Endothelial cell of hepatic sinusoid (primary cell): ENCODE measurements at regions not wholly inside any gene's neighbourhood (a gene's known extent, or its start where the extent isn't known, plus 50 kb on each side); places are given as distances from the start of the nearest gene placed in this dataset.

Experiments used
- in situ Hi-C: cut with HindIII; loops from 2 replicates; pipeline ENCODE4 v1.10.0; 2017; ENCODE audit warnings: low sequenced_read_pairs

- in situ Hi-C loops: no loop called here
These were observed 394.4 kb downstream of the QKI start for GRCh38 chr6:163808871-163809270.

DNA sequence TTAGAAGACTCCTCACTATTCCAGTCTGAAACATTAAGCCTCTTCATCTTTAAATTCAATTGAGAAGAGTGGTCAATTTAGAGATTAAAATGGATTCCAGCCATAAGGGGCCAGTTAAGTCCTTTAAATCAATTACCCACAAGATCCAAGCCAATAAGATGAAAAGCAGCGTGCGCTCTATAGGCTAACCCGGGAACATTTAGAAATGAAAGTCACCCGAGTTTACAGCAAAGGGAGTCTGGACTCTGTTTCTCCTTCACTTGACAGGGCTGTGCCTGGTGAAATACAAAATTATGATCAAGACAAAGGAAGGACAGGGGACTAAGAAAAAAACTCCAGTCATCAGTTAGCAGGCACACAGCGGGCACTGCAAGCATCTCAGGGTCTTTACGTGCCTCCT lies 393.7 kb downstream of the QKI start:
- in situ Hi-C loops: no loop called here

DNA sequence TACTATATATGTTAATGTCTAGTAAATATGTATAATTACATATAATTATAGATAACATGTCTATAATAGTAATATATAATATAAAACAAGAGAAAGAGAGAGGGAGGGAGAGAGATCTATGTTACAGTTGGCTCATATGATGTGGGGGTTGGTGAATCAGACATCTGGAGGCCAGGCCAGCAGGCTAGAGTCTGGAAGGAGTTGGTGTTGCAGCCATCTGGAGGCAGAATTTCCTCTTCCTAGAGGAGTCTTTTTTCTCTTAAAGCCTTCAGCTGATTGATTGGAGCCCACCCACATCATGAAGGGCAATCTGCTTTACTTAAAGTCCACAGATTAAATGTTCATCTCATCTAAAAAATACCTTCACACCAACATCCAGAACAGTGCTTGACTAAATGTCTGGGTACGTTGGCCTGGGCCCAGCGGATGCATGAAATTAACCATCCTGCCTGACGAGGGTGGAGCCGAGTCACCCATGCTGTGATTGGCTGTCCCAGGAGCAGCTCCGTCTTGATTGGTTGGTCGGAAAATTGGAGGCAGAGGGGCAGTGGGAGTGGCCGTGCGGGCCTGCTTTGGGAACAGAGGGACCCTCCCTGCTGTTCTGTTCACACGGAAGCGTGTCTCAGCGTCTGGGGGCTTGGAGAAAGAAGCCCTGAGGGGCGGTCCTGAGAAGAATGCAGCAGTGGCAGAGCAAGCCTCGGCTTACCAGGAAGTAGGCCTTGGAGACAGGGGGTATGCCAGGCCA lies 392.4 kb downstream of the QKI start:
- in situ Hi-C loops: no loop called here

DNA sequence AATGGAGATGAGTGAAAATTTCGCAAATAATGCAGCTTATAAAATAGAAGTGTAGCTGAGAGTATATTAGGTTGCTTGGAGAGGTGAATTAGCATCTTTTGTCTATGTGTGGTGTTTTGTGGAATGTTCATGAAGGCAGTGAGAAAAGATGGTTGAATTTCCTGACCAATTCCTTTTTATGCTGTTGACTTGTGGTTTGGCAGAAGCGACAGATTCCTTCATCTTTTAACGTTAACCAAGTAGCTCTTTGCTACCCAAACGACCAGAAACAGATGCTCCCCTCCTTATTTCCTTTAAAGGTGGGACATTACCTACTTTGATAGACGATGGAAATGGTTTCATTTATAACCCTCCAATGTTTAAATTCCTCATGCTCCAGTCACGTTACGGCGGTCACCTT lies 390.5 kb downstream of the QKI start:
- in situ Hi-C loops: no loop called here

- in situ Hi-C loops: no loop called here
These were observed 387.7 kb downstream of the QKI start for GRCh38 chr6:163802267-163802666.

DNA sequence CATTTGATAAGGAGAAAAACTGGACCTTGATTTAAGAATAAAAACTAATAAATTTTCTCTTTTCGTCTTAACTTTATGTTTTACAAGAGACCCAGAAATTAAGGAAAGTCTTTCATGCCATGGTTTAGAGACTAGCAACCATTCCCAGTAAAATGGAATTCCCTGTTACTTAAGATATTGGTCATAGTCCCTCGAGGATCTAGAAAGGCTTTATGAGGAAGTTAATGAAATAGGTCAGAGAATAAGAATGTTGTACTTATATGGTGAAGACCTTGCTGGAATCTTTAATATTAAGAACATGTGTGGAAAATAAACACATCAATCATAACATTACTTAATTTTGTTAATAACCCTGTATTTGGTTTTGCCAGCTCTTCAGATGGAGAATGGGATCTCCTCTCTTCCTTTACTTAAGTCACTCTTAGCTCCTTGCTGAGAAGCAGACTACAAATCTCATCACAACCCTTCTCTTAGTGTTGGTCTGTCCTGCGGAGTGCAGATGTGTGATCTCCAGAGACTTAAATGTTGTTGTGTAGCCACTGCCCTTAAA lies 382.9 kb downstream of the QKI start:
- in situ Hi-C loops: no loop called here

GRCh38 chr6:163793011-163793983 lies 378.8 kb downstream of the QKI start:
- in situ Hi-C loops: no loop called here

GRCh38 chr6:163790266-163790840 lies 375.8 kb downstream of the QKI start:
- in situ Hi-C loops: no loop called here

- in situ Hi-C loops: no loop called here
These were observed 374.8 kb downstream of the QKI start for GRCh38 chr6:163789199-163789810.

DNA sequence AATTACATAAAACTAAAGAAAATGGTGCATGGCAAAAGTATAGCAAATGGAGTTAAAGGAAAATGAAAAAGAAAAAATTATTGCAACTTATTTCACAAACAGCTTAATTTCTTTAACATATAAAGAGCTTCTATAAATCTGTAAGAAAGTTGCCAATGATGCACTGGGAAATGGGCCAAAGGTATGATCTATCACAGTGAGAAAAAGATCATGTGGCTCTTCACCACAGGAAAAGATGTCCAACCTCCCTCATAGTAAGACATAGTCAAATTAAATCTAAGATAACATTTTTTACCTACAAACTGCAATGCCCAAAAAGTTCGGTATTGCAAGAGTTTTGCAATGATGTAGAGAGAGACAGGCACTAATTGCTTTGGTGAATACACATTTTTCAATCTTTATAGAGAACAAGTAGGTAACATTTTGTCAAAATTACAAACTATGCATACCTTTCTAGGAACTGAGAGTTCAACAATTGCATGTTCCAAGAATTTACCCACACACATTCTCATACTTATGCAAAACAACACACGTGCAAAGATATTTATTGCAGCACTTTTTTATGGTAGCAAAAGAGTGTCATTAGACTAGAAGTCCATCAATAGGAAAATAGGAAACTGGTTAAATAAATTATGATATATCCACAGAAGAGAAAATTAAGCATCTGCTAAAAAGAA lies 372.6 kb downstream of the QKI start:
- in situ Hi-C loops: no loop called here

- in situ Hi-C loops: no loop called here
These were observed 368.0 kb downstream of the QKI start for GRCh38 chr6:163782436-163783003.

DNA sequence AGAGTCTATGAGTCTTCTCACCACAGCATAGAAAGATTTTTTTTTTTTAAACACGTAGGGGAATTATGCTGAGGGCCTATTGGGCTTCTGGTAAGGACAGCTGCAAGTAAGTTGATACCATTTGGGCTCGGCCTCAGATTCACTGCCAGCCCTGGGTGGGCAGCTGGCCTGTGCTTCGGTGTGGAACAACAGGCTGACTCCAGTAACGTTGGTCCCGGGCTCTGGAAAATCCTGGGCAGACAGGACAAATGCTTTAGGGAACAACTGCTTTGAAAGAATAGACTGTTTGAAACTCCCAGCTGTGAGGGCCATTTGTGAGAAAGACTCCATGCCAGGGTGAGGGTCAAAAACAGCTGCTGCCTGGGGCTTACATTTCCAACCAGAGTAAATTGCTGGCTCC lies 366.5 kb downstream of the QKI start:
- in situ Hi-C loops: no loop called here

DNA sequence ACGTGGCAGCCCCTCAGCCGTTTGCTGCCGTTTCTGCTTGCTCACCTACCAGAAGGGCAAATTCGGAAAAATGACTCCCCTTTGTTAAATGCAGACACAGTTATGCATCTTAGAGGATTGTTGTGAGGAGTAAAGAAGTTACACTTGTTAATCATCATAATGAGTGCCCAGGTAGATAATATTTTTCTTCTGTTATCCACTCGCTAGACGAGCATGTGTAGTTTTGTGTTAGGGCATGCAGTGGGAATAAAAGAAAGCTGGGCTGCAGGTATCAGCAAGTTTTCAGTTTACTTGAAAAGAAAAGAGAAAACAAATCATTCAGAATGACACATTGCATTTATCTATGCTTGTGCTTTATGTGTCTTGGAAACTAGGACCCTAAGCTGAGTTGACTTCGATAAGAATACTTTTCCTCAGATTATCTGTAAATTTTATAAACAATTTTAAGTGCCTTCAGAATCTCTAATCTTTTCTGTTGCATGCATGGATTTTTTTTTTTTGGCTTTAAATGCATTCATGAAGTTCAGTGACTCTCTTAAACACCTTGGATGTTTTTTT lies 365.3 kb downstream of the QKI start:
- in situ Hi-C loops: no loop called here

GRCh38 chr6:163777716-163778115 lies 363.2 kb downstream of the QKI start:
- in situ Hi-C loops: no loop called here

DNA sequence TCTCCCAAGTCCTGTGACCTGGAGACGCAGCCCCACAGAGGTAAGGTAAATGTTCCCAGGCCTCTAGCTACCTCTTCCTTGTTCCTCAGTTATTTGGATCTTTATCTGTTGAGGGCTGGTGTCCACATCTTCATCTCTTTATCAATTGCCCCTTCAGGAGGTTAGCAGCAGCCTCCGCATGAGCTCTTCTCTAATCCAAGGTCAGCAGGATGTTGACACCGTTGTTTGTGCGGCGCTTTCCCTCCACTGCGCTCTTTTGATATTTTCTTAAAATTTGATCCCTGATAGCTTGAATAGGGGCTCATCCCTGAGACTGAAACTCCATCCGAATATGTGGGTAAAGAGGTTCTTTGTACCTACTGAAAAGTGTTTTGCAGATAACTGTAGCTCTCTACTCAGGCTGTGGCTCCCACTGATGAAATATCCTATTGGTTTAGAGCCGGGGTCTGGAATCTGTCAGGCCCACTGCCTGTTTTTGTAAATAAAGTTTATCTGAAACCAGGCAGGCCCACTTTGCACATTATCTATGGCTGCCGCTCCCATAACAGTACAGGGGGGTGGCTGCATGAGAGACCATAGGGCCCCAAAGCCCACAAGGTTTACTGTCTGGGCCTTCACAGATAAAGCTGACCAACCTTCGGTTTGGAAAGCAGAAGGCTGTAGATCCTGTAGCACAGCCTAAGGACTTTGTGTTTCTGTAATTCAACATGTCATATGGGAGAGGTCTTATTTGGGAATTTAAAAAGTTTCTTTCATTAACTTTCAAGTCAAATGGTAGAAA lies 362.6 kb downstream of the QKI start:
- in situ Hi-C loops: no loop called here

GRCh38 chr6:163776196-163776905 lies 361.8 kb downstream of the QKI start:
- in situ Hi-C loops: no loop called here

- in situ Hi-C loops: no loop called here
These were observed 360.8 kb downstream of the QKI start for GRCh38 chr6:163775313-163775712.

DNA sequence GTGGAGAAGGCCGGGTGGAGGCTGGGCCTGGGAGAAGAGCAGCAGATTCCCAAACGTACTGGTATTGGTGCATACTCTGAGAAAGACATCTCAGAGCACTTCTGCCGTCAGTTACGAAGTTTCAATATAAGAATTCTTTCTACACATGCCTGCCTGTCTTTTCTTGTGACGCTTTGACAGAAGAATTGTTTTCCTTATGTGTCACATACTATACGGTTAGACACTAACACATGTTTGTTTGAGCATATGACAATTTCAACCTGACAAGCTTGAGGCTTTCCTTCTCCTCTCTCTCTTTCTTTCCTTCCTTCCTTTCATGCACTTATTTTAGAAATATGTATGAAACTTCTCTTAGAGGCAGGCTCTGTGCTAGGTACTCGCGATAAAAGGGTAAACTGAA lies 360.0 kb downstream of the QKI start:
- in situ Hi-C loops: no loop called here
